Large intestine (tissue), 3 donors: ENCODE measurements at regions not wholly inside any gene's neighbourhood (a gene's known extent, or its start where the extent isn't known, plus 50 kb on each side); places are given as distances from the start of the nearest gene placed in this dataset.

Source experiments
- DNase-seq, 2 donors: peaks; one replicate each; pipeline versions ENCODE4 v3.0.0 to v3.0.0-alpha.2; 2013
- H3K27ac ChIP-seq: one replicate; pipeline ENCODE4 v1.5.1; 2013; ENCODE audit warnings: low read length
- H3K27me3 ChIP-seq: 2 replicates; pipeline ENCODE4 v1.6.1; 2013; ENCODE audit warnings: low read length; ENCODE audit not compliant: control insufficient read depth, insufficient read depth
- H3K36me3 ChIP-seq: 2 replicates; pipeline ENCODE4 v1.6.1; 2013; ENCODE audit warnings: low read length; ENCODE audit not compliant: control insufficient read depth, insufficient read depth
- H3K4me1 ChIP-seq: one replicate; pipeline ENCODE4 v1.6.1; 2013; ENCODE audit warnings: low read length; ENCODE audit not compliant: control insufficient read depth, insufficient read depth
- H3K4me3 ChIP-seq: one replicate; pipeline ENCODE4 v1.5.1; 2013; ENCODE audit warnings: low read length
- H3K9me3 ChIP-seq: one replicate; pipeline ENCODE4 v1.6.1; 2013; ENCODE audit warnings: mild to moderate bottlenecking, low read depth, low read length, moderate library complexity; ENCODE audit not compliant: control insufficient read depth
- WGBS: methylation state at CpG from one replicate; pipeline ENCODE4 v1.1.5; 2013; ENCODE audit warnings: low lambda C conversion rate; ENCODE audit not compliant: insufficient coverage; 5-methylcytosine and 5-hydroxymethylcytosine counted together

GRCh38 chr3:34783876-34784275, 855.4 kb upstream of the ARPP21 start:
- Histone ChIP-seq H3K4me3 (no peak overlapping the region), H3K27ac (no peak overlapping the region), H3K4me1 (no peaks in the 10 kb centered on the region), H3K9me3 (no peaks in the 10 kb centered on the region), H3K27me3 (no peaks in the 10 kb centered on the region), H3K36me3 (no peaks in the 10 kb centered on the region)
- no peak for DNase-seq

- H3K27me3 ChIP-seq = no peaks in the 10 kb centered on the region
- DNase-seq = no peak
- H3K4me3 ChIP-seq = no peak overlapping the region
- no peaks in the 10 kb centered on the region for H3K4me1 ChIP-seq
- no peaks in the 10 kb centered on the region for H3K36me3 ChIP-seq
- H3K9me3 ChIP-seq = no peaks in the 10 kb centered on the region
- no peak overlapping the region for H3K27ac ChIP-seq
- WGBS = no CpG with 5 or more reads among the region's 1 CpG
These were observed 846.3 kb upstream of the ARPP21 start for GRCh38 chr3:34793057-34793456.

DNA sequence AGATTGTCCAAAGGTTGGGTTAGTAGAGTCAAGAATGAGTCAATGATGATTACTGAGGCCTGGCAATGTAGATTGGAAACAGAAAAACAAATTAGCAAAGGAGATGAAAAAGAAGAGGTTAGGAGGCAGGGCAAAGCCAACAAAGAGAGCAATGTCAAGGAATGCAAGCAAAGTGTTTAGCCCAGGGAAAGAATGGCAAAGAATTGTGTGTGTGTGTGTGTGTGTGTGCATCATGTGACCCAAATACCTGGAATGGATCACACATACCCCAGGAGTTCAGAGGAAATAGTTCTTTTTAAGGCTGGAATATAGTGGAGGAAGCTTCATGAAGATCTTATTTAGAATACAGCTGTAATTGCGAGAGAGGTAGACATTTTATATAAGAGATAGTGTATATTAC, 831.7 kb upstream of the ARPP21 start:
- Histone ChIP-seq H3K36me3 (no peaks in the 10 kb centered on the region), H3K9me3 (no peaks in the 10 kb centered on the region), H3K4me3 (no peak overlapping the region), H3K27ac (no peak overlapping the region), H3K4me1 (no peaks in the 10 kb centered on the region), H3K27me3 (no peaks in the 10 kb centered on the region)
- DNase-seq = no peak
- WGBS = 100% methylated on average over 1 of the region's 1 CpG

DNA sequence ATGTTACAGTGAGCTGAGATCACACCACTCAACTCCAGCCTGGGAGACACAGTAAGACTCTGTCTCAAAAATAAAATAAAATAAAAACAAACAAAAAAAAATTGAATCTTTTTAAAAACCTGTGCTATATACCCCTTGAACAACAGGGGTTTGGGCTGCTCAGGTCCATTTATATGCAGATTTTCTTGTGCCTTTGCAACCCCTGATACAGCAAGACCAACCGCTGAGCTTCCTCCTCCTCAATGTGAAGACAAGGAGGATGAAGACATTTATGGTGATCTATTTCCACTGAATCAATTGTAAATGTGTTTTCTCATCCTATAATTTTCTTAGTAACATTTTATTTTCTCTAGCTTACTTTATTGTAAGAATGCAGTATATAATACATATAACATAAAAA, 831.0 kb upstream of the ARPP21 start:
- Histone ChIP-seq H3K4me3 (no peak overlapping the region), H3K27ac (no peak overlapping the region), H3K27me3 (no peaks in the 10 kb centered on the region), H3K4me1 (no peaks in the 10 kb centered on the region), H3K9me3 (no peaks in the 10 kb centered on the region), H3K36me3 (no peaks in the 10 kb centered on the region)
- no CpG with 5 or more reads among the region's 1 CpG for whole genome bisulfite sequencing
- no peak for DNase-seq

- no peaks in the 10 kb centered on the region for H3K27me3 ChIP-seq
- WGBS = 100% methylated on average over 1 of the region's 2 CpGs
- no peak for DNase-seq
- H3K27ac ChIP-seq = no peak overlapping the region
- H3K36me3 ChIP-seq = no peaks in the 10 kb centered on the region
- no peaks in the 10 kb centered on the region for H3K4me1 ChIP-seq
- no peak overlapping the region for H3K4me3 ChIP-seq
- H3K9me3 ChIP-seq = no peaks in the 10 kb centered on the region
These were observed 810.5 kb upstream of the ARPP21 start for GRCh38 chr3:34828847-34829246.

DNA sequence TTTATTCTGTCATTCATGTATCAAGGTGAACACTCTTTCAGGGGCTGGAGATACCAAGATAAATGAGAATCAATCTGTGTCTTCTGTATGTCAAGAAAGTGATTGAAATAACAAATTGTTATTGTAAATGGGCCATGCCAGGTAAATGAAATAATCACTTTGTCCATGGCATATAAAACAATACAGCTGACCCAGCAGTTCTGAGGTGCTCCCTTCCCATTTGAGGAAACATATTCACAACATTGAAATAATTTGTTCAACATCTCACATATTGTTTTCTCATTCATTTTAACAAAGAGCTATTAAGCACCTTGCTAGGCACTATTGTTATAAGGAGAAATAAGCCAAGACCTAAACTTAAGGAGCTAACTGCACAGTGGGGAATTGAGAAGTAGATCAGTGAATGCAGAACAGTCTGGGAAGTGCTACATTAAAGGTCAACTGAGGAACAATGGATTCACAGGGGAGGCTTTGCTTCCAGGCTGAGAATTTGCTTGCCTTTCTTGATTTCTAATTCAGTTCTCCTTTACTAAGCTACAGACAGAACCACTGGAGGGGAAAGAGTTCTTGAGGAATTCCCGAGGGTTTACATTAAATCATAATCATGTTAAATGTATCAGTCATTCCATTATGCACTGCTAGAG, 806.3 kb upstream of the ARPP21 start:
- Histone ChIP-seq H3K27me3 (no peaks in the 10 kb centered on the region), H3K4me3 (no peak overlapping the region), H3K9me3 (no peaks in the 10 kb centered on the region), H3K27ac (no peak overlapping the region), H3K36me3 (no peaks in the 10 kb centered on the region), H3K4me1 (no peaks in the 10 kb centered on the region)
- WGBS = no CpG with 5 or more reads among the region's 1 CpG
- no peak for DNase-seq

DNA sequence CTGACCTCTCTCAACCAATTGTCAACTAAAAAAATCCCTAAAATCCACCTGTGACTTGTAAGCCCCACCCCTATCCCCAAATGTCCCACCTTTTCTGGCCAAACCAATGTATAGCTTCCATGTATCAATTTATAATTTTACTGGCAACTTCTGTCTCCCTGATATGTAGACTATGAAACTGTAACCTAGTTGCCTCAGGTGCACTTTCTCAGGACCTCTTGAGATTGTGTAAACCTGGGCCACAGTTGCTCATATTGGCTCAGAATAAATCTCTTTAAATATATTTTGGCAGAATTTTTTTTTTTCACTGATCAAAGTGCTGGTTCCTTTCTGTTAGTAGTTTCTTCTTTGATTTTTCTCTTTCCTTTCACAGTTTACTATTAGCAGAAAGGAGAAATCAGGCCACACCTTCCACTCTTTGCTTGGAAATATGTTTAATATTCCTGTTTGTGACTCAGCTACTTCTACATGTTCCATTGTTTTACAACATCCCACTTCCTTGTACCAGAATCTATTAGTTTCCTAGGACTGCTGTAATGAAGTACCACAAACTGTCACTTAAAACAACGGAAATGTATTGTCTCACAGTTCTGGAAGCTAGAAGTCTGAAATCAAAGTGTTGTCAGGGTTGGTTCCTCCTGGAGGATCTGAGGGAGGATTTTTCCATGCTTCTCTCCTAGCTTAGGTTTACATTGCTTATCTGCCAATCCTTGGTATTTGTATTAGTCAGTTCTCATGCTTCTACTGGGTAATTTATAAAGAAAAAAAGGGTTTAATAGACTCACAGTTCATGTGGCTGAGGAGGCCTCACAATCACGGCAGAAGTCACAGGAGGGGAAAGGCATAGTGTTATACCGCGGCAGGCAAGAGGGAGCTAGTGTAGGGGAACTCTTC, 801.2 kb upstream of the ARPP21 start:
- Histone ChIP-seq H3K4me3 (no peak overlapping the region), H3K9me3 (no peaks in the 10 kb centered on the region), H3K4me1 (peaks cover 3% of the 10 kb centered on the region), H3K36me3 (no peaks in the 10 kb centered on the region), H3K27me3 (no peaks in the 10 kb centered on the region), H3K27ac (no peak overlapping the region)
- WGBS = no CpG with 5 or more reads among the region's 4 CpGs
- DNase-seq = peak in 1 of 2 donors; percentile 36

DNA sequence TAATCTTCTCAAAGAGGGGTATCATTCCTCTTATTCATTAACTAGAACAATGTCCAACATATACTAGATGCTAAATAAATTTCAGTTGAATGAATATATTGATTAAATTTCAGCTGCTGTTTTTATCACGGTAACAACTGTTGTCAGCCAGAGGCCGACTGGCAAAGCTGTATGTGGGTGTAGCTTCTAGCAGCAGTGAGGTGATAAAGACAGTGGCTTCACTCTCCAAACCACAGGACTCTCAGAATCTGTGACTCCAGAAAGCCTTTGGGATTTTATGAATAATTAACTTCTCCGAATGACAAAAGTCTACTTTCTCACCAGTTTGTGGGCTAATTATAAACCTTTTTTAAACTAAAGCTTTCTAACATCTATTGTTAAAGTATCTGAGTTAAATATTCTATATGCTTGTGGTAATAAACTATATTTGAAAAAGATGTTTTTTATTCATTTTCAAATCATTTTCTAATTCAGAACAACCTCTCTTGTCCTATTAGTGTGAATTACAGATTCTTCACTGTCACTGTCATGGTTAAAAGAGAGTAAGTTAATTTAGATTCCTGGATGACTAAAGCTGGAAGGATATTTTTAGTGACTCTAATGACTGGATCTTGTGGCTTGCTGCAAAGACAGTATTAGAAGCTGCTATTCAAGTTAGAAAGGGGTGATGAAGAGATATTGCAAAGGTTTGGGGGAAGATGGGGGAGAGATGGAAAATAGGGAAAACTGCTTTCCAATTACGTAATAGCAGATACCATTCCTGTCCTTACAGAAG, 796.4 kb upstream of the ARPP21 start:
- Histone ChIP-seq H3K27ac (no peak overlapping the region), H3K27me3 (no peaks in the 10 kb centered on the region), H3K4me3 (no peak overlapping the region), H3K9me3 (no peaks in the 10 kb centered on the region), H3K36me3 (no peaks in the 10 kb centered on the region), H3K4me1 (peaks cover 3% of the 10 kb centered on the region)
- no CpG with 5 or more reads among the region's 4 CpGs for WGBS
- DNase-seq = no peak

GRCh38 chr3:34844323-34844620, 795.1 kb upstream of the ARPP21 start:
- WGBS = 43% methylated on average over 1 of the region's 2 CpGs
- no peak for DNase-seq
- Histone ChIP-seq H3K36me3 (no peaks in the 10 kb centered on the region), H3K9me3 (no peaks in the 10 kb centered on the region), H3K4me3 (no peak overlapping the region), H3K27me3 (no peaks in the 10 kb centered on the region), H3K27ac (no peak overlapping the region), H3K4me1 (no peaks in the 10 kb centered on the region)

DNA sequence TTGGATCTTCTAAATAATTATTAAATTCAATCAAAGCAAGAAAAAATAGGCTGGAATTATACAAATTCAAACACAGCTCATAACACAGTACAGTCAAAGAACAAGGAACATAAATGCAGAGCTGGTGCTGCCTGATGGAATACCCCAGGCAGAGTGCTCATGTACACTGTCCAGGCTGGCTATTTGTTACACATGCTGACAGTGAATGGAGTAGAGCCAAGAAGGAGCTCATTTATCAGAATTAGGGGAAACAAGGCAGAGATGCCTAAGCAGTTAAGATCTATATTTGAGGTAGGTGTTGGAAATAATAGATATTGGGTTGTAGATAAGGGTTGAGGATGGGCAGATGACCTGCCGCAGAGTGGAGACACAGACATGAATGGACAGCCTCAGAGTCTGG, 788.2 kb upstream of the ARPP21 start:
- H3K9me3 ChIP-seq = no peaks in the 10 kb centered on the region
- DNase-seq = no peak
- no peaks in the 10 kb centered on the region for H3K4me1 ChIP-seq
- H3K4me3 ChIP-seq = no peak overlapping the region
- no CpG with 5 or more reads among the region's 1 CpG for WGBS
- H3K27ac ChIP-seq = no peak overlapping the region
- no peaks in the 10 kb centered on the region for H3K36me3 ChIP-seq
- H3K27me3 ChIP-seq = no peaks in the 10 kb centered on the region
